Activated CD8-positive, alpha-beta T cell treated with anti-CD3 and anti-CD28 coated beads, Interleukin-2, amount 10 ng/mL, durations not matched to agents 7 days and 5 days (primary cell): ENCODE measurements at regions not wholly inside any gene's neighbourhood (a gene's known extent, or its start where the extent isn't known, plus 50 kb on each side); places are given as distances from the start of the nearest gene placed in this dataset.

ENCODE experiments used
- ATAC-seq: fragments of 150-1000 bp; cut with Tn5 transposase; one replicate; pipeline ENCODE4 v1.10.0; 2021; ENCODE audit warnings: moderate library complexity
- CTCF ChIA-PET: fragments of 350-600 bp; sonication (Branson Sonifier 250); formaldehyde crosslinking; loops from one replicate; lab custom pipeline; 2021; ENCODE audit warnings: antibody characterized with exemption; lab: Charles Lee
- POLR2A ChIA-PET: fragments of 350-600 bp; sonication (Branson Sonifier 250); formaldehyde crosslinking; loops from one replicate; lab custom pipeline; 2021; ENCODE audit warnings: antibody characterized with exemption; lab: Charles Lee
- DNase-seq: peaks from one replicate; pipeline ENCODE4 v3.0.0-alpha.2; 2020
- H3K27ac Mint-ChIP-seq: one replicate; pipeline ENCODE4 v1.8.0; 2021; ENCODE audit warnings: mild to moderate bottlenecking, mixed read lengths
- H3K27me3 Mint-ChIP-seq: one replicate; pipeline ENCODE4 v1.8.0; 2021; ENCODE audit warnings: low read depth, mixed read lengths
- H3K36me3 Mint-ChIP-seq: one replicate; pipeline ENCODE4 v1.8.0; 2021; ENCODE audit warnings: low read depth, mixed read lengths
- H3K4me1 Mint-ChIP-seq: one replicate; pipeline ENCODE4 v1.8.0; 2021; ENCODE audit warnings: low read depth, mixed read lengths
- H3K4me3 Mint-ChIP-seq: one replicate; pipeline ENCODE4 v1.8.0; 2021; ENCODE audit warnings: mild to moderate bottlenecking, mixed read lengths
- H3K9me3 Mint-ChIP-seq: one replicate; pipeline ENCODE4 v1.8.0; 2022; ENCODE audit warnings: mixed read lengths; ENCODE audit not compliant: insufficient read depth

DNA sequence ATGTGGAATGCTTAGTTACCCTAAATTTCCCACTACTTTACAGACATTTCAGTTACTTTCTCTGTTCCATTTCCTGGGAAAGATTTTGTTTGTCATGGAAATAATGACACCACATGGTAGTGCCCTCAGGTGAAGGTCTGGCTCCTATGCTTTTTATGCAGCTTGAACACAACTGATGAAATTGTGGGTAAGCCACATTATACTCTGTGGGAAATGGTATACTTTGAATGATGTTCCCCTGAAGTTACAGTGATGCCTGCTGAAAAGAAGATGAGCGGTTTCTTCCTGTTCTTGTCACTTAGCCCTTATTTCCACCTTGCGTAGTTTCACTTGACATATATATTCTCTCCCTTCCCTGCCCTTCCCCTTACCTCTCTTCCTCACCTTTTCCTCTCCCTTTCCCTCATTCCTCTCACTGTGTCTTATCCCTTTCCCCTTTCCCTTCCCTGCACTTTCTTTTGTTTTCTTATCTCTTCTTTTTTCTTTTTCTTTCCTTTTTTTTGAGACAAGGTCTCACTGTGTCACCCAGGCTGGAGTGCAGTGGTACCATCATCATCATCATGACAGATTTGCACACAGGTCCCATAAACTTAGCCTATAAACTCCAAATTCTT is 280.8 kb upstream of the IL12B start:
- Mint-ChIP-seq H3K36me3 (no peaks in the 10 kb centered on the region), H3K4me1 (no peaks in the 10 kb centered on the region), H3K27me3 (no peaks in the 10 kb centered on the region), H3K4me3 (no peak overlapping the region), H3K27ac (no peak overlapping the region), H3K9me3 (no peaks in the 10 kb centered on the region)
- ChIA-PET POLR2A (no interaction called here), CTCF (no interaction called here)
- DNase-seq (no peak), ATAC-seq (no peak)

- DNase-seq (no peak), ATAC-seq (no peak)
- Mint-ChIP-seq H3K27ac (no peak overlapping the region), H3K4me1 (no peaks in the 10 kb centered on the region), H3K4me3 (no peak overlapping the region), H3K27me3 (peaks cover 2% of the 10 kb centered on the region), H3K9me3 (peaks cover 6% of the 10 kb centered on the region), H3K36me3 (no peaks in the 10 kb centered on the region)
- POLR2A ChIA-PET, result no interaction called here
- CTCF ChIA-PET, result no interaction called here
Observed at GRCh38 chr5:159616952-159617351, 286.7 kb upstream of the IL12B start.

- Mint-ChIP-seq H3K36me3 (no peaks in the 10 kb centered on the region), H3K4me3 (no peak overlapping the region), H3K27ac (no peak overlapping the region), H3K27me3 (peaks cover 6% of the 10 kb centered on the region), H3K9me3 (peaks cover 10% of the 10 kb centered on the region), H3K4me1 (no peaks in the 10 kb centered on the region)
- DNase-seq (no peak), ATAC-seq (no peak)
- CTCF ChIA-PET, result no interaction called here
- POLR2A ChIA-PET, result no interaction called here
Observed at GRCh38 chr5:159619826-159620225, 289.5 kb upstream of the IL12B start.

- ATAC-seq, result no peak
- H3K36me3 Mint-ChIP-seq, result no peaks in the 10 kb centered on the region
Observed at GRCh38 chr5:159620853-159621540, 290.7 kb upstream of the IL12B start.

GRCh38 chr5:159628703-159629102 is 287.6 kb upstream of the ADRA1B start:
- no peak for DNase-seq
- Mint-ChIP-seq H3K36me3 (no peaks in the 10 kb centered on the region), H3K9me3 (peaks cover 5% of the 10 kb centered on the region), H3K27ac (no peak overlapping the region), H3K4me1 (no peaks in the 10 kb centered on the region), H3K4me3 (no peak overlapping the region), H3K27me3 (no peaks in the 10 kb centered on the region)
- no peak for ATAC-seq
- ChIA-PET POLR2A (no interaction called here), CTCF (no interaction called here)

More at GRCh38 chr5:159620853-159621540, 290.7 kb upstream of the IL12B start:
- Mint-ChIP-seq H3K4me1 (no peaks in the 10 kb centered on the region), H3K4me3 (no peak overlapping the region), H3K9me3 (peaks cover 11% of the 10 kb centered on the region), H3K27ac (no peak overlapping the region), H3K27me3 (peaks cover 6% of the 10 kb centered on the region)
- no peak for DNase-seq
- CTCF ChIA-PET, result no interaction called here
- POLR2A ChIA-PET, result no interaction called here

- no peak overlapping the region for H3K4me3 Mint-ChIP-seq
- H3K9me3 Mint-ChIP-seq, result peaks cover 5% of the 10 kb centered on the region
- no peak for ATAC-seq
- H3K27me3 Mint-ChIP-seq, result no peaks in the 10 kb centered on the region
- DNase-seq, result no peak
- H3K4me1 Mint-ChIP-seq, result no peaks in the 10 kb centered on the region
- POLR2A ChIA-PET, result no interaction called here
- H3K36me3 Mint-ChIP-seq, result no peaks in the 10 kb centered on the region
- CTCF ChIA-PET, result no interaction called here
- H3K27ac Mint-ChIP-seq, result no peak overlapping the region
Observed at GRCh38 chr5:159629158-159629557, 287.1 kb upstream of the ADRA1B start.

DNA sequence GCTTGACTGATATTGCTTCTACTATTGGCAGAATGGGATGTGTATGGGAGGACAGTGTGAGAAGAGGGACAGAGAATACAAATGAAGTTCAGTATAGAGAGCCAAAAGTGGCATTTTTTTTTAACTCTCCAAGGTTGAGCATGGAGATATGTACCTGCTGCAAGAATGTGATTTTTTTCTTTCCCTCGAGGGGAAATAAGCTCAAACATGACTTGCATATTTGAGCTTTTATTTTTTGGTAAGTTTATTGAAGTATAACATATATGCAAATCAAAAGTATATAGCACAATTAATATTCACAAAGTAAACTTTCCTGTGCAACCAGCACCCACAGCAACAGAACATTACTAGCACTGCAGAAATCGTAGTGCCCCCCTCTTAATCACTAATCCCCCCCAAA is 285.7 kb upstream of the ADRA1B start:
- Mint-ChIP-seq H3K27ac (no peak overlapping the region), H3K9me3 (no peaks in the 10 kb centered on the region), H3K36me3 (no peaks in the 10 kb centered on the region), H3K4me3 (no peak overlapping the region), H3K27me3 (peaks cover 2% of the 10 kb centered on the region), H3K4me1 (no peaks in the 10 kb centered on the region)
- CTCF ChIA-PET, result no interaction called here
- ATAC-seq, result no peak
- DNase-seq, result no peak
- POLR2A ChIA-PET, result no interaction called here

- Mint-ChIP-seq H3K4me3 (no peak overlapping the region), H3K27me3 (peaks cover 2% of the 10 kb centered on the region), H3K27ac (no peak overlapping the region), H3K36me3 (no peaks in the 10 kb centered on the region), H3K9me3 (no peaks in the 10 kb centered on the region), H3K4me1 (no peaks in the 10 kb centered on the region)
- DNase-seq (no peak), ATAC-seq (no peak)
- ChIA-PET POLR2A (no interaction called here), CTCF (no interaction called here)
Observed at GRCh38 chr5:159631001-159631400, 285.3 kb upstream of the ADRA1B start.

DNA sequence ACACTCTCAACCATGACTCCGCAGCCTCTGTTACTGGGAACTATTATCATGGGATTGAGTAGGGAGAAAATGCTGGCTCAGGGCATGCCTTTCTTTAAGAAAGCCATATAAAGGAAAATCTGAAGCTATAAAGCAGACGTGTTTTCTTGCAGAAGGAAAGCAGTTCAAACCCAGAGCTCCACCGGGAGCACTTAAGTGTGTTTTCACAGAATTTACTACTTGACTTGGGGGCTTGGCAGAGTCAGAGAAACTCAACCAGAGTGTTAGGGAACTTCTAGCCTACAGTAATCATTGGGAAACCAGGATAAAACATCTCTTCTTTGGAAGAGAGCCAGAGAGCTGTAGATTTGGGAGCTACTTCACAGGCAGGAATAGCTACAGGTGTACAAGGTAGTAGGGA is 283.4 kb upstream of the ADRA1B start:
- peaks cover 2% of the 10 kb centered on the region for H3K27me3 Mint-ChIP-seq
- H3K4me1 Mint-ChIP-seq, result no peaks in the 10 kb centered on the region
- CTCF ChIA-PET, result no interaction called here

GRCh38 chr5:159638481-159638880 is 277.8 kb upstream of the ADRA1B start:
- H3K4me3 Mint-ChIP-seq, result no peak overlapping the region
- CTCF ChIA-PET, result no interaction called here
- POLR2A ChIA-PET, result no interaction called here
- H3K4me1 Mint-ChIP-seq, result no peaks in the 10 kb centered on the region
- peaks cover 5% of the 10 kb centered on the region for H3K27me3 Mint-ChIP-seq
- H3K9me3 Mint-ChIP-seq, result no peaks in the 10 kb centered on the region
- no peaks in the 10 kb centered on the region for H3K36me3 Mint-ChIP-seq
- no peak overlapping the region for H3K27ac Mint-ChIP-seq
- ATAC-seq (no peak), DNase-seq (no peak)

More for the DNA sequence above, 283.4 kb upstream of the ADRA1B start:
- POLR2A ChIA-PET, result no interaction called here
- ATAC-seq, result no peak
- Mint-ChIP-seq H3K27ac (no peak overlapping the region), H3K9me3 (no peaks in the 10 kb centered on the region), H3K4me3 (no peak overlapping the region), H3K36me3 (no peaks in the 10 kb centered on the region)
- DNase-seq, result no peak

DNA sequence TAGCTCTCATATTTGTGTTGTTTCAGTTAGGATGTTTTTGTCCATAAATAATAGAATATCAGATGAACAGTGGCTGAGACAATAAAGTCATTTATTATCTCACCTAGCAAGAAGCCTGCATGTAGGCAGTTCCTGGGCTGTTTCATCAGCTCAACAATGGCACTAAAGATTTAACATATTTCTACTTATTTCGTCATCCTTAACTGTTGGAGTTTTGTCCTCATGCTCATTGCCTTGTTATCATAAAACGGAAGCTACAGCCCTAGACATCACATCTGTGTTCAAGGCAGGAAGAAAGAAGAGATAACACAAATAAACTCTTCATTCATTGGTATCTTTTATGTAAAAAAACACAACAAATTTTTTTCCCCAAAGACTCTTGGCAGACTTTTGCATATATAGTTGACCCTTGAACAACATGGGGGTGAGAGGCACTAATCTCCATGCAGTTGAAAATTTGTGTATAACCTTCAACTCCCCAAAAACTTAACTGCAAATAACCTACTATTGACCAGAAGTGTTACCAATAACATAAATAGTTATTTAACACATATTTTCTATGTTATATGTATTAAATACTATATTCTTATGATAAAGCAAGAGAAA is 277.2 kb upstream of the ADRA1B start:
- POLR2A ChIA-PET, result no interaction called here
- CTCF ChIA-PET, result no interaction called here
- ATAC-seq, result no peak

GRCh38 chr5:159639590-159639989 is 276.7 kb upstream of the ADRA1B start:
- no peak for ATAC-seq
- peaks cover 8% of the 10 kb centered on the region for H3K27me3 Mint-ChIP-seq
- H3K36me3 Mint-ChIP-seq, result no peaks in the 10 kb centered on the region
- no peak for DNase-seq
- H3K9me3 Mint-ChIP-seq, result no peaks in the 10 kb centered on the region
- CTCF ChIA-PET, result no interaction called here
- H3K4me3 Mint-ChIP-seq, result no peak overlapping the region
- POLR2A ChIA-PET, result no interaction called here
- H3K27ac Mint-ChIP-seq, result no peak overlapping the region
- H3K4me1 Mint-ChIP-seq, result no peaks in the 10 kb centered on the region

More for the DNA sequence above, 277.2 kb upstream of the ADRA1B start:
- Mint-ChIP-seq H3K9me3 (no peaks in the 10 kb centered on the region), H3K27me3 (peaks cover 5% of the 10 kb centered on the region), H3K4me3 (no peak overlapping the region), H3K36me3 (no peaks in the 10 kb centered on the region), H3K4me1 (no peaks in the 10 kb centered on the region), H3K27ac (no peak overlapping the region)
- no peak for DNase-seq
